Osteocyte (in vitro differentiated cells): ENCODE measurements at regions not wholly inside any gene's neighbourhood (a gene's known extent, or its start where the extent isn't known, plus 50 kb on each side); places are given as distances from the start of the nearest gene placed in this dataset.

ENCODE experiments used
- DNase-seq: peaks from one replicate; pipeline ENCODE4 v3.0.0; 2021; ENCODE audit warnings: mixed read lengths; ENCODE audit not compliant: unreplicated experiment; ENCODE audit errors: extremely low spot score
- H3K27ac Mint-ChIP-seq: one replicate; pipeline ENCODE4 v1.8.0; 2021; ENCODE audit warnings: mild to moderate bottlenecking, mixed read lengths; ENCODE audit not compliant: unreplicated experiment
- H3K27me3 Mint-ChIP-seq: one replicate; pipeline ENCODE4 v1.8.0; 2021; ENCODE audit warnings: mixed read lengths; ENCODE audit not compliant: unreplicated experiment
- H3K36me3 Mint-ChIP-seq: one replicate; pipeline ENCODE4 v1.8.0; 2021; ENCODE audit warnings: mixed read lengths; ENCODE audit not compliant: unreplicated experiment
- H3K4me1 Mint-ChIP-seq: one replicate; pipeline ENCODE4 v1.8.0; 2021; ENCODE audit warnings: mixed read lengths; ENCODE audit not compliant: unreplicated experiment
- H3K4me3 Mint-ChIP-seq: one replicate; pipeline ENCODE4 v1.8.0; 2021; ENCODE audit warnings: mild to moderate bottlenecking, moderate library complexity, mixed read lengths; ENCODE audit not compliant: unreplicated experiment
- H3K9me3 Mint-ChIP-seq: one replicate; pipeline ENCODE4 v1.8.0; 2021; ENCODE audit warnings: mixed read lengths; ENCODE audit not compliant: unreplicated experiment
- CTCF ChIP-seq: fragments of 200-600 bp; sonication (generic); IDR thresholded peaks from 2 replicates; pipeline ENCODE4 v1.5.0; 2021; ENCODE audit warnings: antibody characterized with exemption, mild to moderate bottlenecking, moderate library complexity

- no peak for TF ChIP-seq CTCF
- H3K27ac Mint-ChIP-seq = no peak overlapping the region
- H3K9me3 Mint-ChIP-seq = no peaks in the 10 kb centered on the region
- no peaks in the 10 kb centered on the region for H3K36me3 Mint-ChIP-seq
- H3K27me3 Mint-ChIP-seq = no peaks in the 10 kb centered on the region
- peaks cover 8% of the 10 kb centered on the region for H3K4me1 Mint-ChIP-seq
- no peak overlapping the region for H3K4me3 Mint-ChIP-seq
- no peak for DNase-seq
Observed at GRCh38 chr2:18401471-18401870, 159.0 kb downstream of the RDH14 start.

- Mint-ChIP-seq H3K9me3 (no peaks in the 10 kb centered on the region), H3K36me3 (no peaks in the 10 kb centered on the region), H3K4me1 (peaks cover 2% of the 10 kb centered on the region), H3K27ac (no peak overlapping the region), H3K27me3 (no peaks in the 10 kb centered on the region), H3K4me3 (no peak overlapping the region)
- no peak for DNase-seq
- TF ChIP-seq CTCF = no peak
Observed at GRCh38 chr2:18399601-18400000, 160.9 kb downstream of the RDH14 start.

GRCh38 chr2:18398833-18399232, 161.6 kb downstream of the RDH14 start:
- TF ChIP-seq CTCF = no peak
- no peaks in the 10 kb centered on the region for H3K36me3 Mint-ChIP-seq
- peaks cover 2% of the 10 kb centered on the region for H3K4me1 Mint-ChIP-seq
- H3K27me3 Mint-ChIP-seq = no peaks in the 10 kb centered on the region
- no peaks in the 10 kb centered on the region for H3K9me3 Mint-ChIP-seq
- no peak overlapping the region for H3K4me3 Mint-ChIP-seq
- DNase-seq = no peak
- no peak overlapping the region for H3K27ac Mint-ChIP-seq

- no peaks in the 10 kb centered on the region for H3K4me1 Mint-ChIP-seq
- no peak for DNase-seq
- H3K27ac Mint-ChIP-seq = no peak overlapping the region
- no peaks in the 10 kb centered on the region for H3K9me3 Mint-ChIP-seq
- H3K27me3 Mint-ChIP-seq = no peaks in the 10 kb centered on the region
- TF ChIP-seq CTCF = no peak
- no peak overlapping the region for H3K4me3 Mint-ChIP-seq
- no peaks in the 10 kb centered on the region for H3K36me3 Mint-ChIP-seq
Observed at GRCh38 chr2:18396329-18397010, 164.0 kb downstream of the RDH14 start.

- Mint-ChIP-seq H3K4me1 (no peaks in the 10 kb centered on the region), H3K4me3 (no peak overlapping the region), H3K9me3 (no peaks in the 10 kb centered on the region), H3K27me3 (no peaks in the 10 kb centered on the region), H3K27ac (no peak overlapping the region), H3K36me3 (no peaks in the 10 kb centered on the region)
- no peak for TF ChIP-seq CTCF
- no peak for DNase-seq
Observed at GRCh38 chr2:18395555-18395954, 164.9 kb downstream of the RDH14 start.
